ENCODE measurements at regions not wholly inside any gene's neighbourhood (a gene's known extent, or its start where the extent isn't known, plus 50 kb on each side); places are given as distances from the start of the nearest gene placed in this dataset.

DNA sequence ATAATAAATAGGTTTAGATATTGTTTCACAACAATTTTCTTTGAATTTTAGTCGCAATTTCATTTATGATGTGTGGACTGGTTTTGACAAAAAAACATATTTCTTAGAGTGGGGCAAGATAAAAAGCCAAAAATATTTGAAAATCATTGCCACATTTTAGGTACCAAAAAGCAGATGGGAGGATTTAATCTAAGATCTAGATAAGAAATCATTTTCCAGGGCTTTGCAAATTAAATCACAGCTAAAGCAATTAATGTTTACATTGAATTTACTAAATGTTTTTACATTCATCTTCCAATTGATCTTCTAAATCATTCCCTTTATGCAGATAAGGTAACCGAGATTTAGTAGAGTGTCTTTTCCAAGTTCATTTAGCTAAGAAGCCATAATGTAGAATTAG lies 1386.0 kb upstream of the TENM4 start:
- no peak for TF ChIP-seq CTCF (IDR thresholded peaks at IDR 0.05; ENCODE audit: insufficient read depth, low read length, severe bottlenecking)

DNA sequence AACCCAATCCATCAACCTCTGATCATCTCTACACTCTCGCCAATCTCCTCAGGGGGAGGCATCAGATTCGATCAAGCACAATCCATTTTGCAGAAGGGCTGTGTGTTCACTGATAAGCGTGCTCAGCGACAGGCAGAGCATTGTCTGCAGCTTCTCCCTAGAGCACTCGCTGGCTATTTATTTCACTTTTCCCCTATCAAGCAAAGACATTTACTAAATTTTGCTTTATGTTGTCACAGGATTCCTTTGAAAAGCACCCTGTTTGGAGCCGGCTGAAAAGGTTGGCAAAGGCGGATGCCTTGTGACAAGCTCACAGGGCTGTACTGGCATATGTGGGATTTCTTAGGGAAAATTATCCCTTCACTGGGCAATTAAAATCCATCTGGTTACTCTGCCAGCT lies 1381.5 kb upstream of the TENM4 start:
- Histone ChIP-seq H3K4me3 (ENCODE audit: low read depth, low read length) (no peak overlapping the region), H3K36me3 (ENCODE audit: control insufficient read depth, insufficient read depth, low read length) (no peaks in the 10 kb centered on the region), H3K27me3 (ENCODE audit: control insufficient read depth, insufficient read depth, low read length) (no peaks in the 10 kb centered on the region)
- FAIRE-seq (no peak), DNase-seq (ENCODE audit: low read depth) (no peak)
- TF ChIP-seq CTCF (IDR thresholded peaks at IDR 0.05; ENCODE audit: insufficient read depth, low read length, severe bottlenecking), result no peak

More for the DNA sequence above, 1386.0 kb upstream of the TENM4 start:
- Histone ChIP-seq H3K4me3 (ENCODE audit: low read depth, low read length) (no peak overlapping the region), H3K36me3 (ENCODE audit: control insufficient read depth, insufficient read depth, low read length) (no peaks in the 10 kb centered on the region), H3K27me3 (ENCODE audit: control insufficient read depth, insufficient read depth, low read length) (no peaks in the 10 kb centered on the region)
- DNase-seq (ENCODE audit: low read depth), result no peak
- no peak for FAIRE-seq

DNA sequence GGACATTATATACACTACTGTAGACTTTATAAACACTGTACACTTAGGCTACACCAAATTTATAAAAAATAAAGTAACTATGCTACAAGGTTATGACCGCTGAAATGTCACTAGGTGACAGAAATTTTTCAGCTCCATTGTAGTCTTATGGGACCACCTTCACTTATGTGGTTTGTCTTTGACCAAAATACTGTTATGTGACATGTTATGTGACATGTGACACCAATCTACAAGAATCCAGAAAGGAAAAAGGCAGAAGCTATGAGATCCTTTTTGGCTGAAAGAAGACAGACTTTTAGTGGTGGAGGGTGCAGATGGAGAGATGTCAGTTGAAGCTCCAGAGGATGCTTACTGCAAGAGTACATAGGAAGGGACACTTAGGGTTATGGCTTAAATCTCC lies 1378.4 kb upstream of the TENM4 start:
- no peaks in the 10 kb centered on the region for H3K27me3 ChIP-seq (ENCODE audit: control insufficient read depth, insufficient read depth, low read length)
- FAIRE-seq (no peak), DNase-seq (ENCODE audit: low read depth) (no peak)
- TF ChIP-seq CTCF (IDR thresholded peaks at IDR 0.05; ENCODE audit: insufficient read depth, low read length, severe bottlenecking), result no peak
- H3K36me3 ChIP-seq (ENCODE audit: control insufficient read depth, insufficient read depth, low read length), result no peaks in the 10 kb centered on the region
- H3K4me3 ChIP-seq (ENCODE audit: low read depth, low read length), result no peak overlapping the region

GRCh38 chr11:80816966-80817365 lies 1376.1 kb upstream of the TENM4 start:
- DNase-seq (ENCODE audit: low read depth), result no peak
- FAIRE-seq, result no peak
- H3K36me3 ChIP-seq (ENCODE audit: control insufficient read depth, insufficient read depth, low read length), result no peaks in the 10 kb centered on the region
- no peak for TF ChIP-seq CTCF (IDR thresholded peaks at IDR 0.05; ENCODE audit: insufficient read depth, low read length, severe bottlenecking)
- H3K4me3 ChIP-seq (ENCODE audit: low read depth, low read length), result no peak overlapping the region
- no peaks in the 10 kb centered on the region for H3K27me3 ChIP-seq (ENCODE audit: control insufficient read depth, insufficient read depth, low read length)

DNA sequence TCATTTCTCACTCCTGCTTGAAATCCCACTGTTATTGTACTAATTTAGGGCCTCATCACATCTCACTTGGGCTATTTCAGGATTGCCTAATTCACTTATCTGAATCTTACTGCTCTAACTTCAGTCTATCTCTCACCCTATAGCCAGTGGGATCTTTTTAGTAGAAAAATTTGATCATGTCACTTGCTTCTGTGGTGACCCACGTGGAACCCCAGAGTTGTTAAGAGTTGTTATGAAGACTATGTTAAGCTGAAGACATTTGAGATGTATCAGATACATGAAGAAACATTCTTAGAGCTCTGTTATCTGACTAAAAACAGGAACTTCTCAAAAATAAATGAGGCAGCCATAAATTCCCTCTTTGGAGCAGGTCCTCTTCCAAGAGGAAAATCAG lies 1375.6 kb upstream of the TENM4 start:
- TF ChIP-seq CTCF (IDR thresholded peaks at IDR 0.05; ENCODE audit: insufficient read depth, low read length, severe bottlenecking), result no peak
- Histone ChIP-seq H3K4me3 (ENCODE audit: low read depth, low read length) (no peak overlapping the region), H3K27me3 (ENCODE audit: control insufficient read depth, insufficient read depth, low read length) (no peaks in the 10 kb centered on the region), H3K36me3 (ENCODE audit: control insufficient read depth, insufficient read depth, low read length) (no peaks in the 10 kb centered on the region)
- DNase-seq (ENCODE audit: low read depth), result no peak
- FAIRE-seq, result no peak

- DNase-seq (ENCODE audit: low read depth) (peak; percentile 70), FAIRE-seq (no peak)
- H3K27me3 ChIP-seq (ENCODE audit: control insufficient read depth, insufficient read depth, low read length), result no peaks in the 10 kb centered on the region
- no peak overlapping the region for H3K4me3 ChIP-seq (ENCODE audit: low read depth, low read length)
- TF ChIP-seq CTCF (IDR thresholded peaks at IDR 0.05; ENCODE audit: insufficient read depth, low read length, severe bottlenecking), result no peak
- no peaks in the 10 kb centered on the region for H3K36me3 ChIP-seq (ENCODE audit: control insufficient read depth, insufficient read depth, low read length)
Observed at GRCh38 chr11:80815752-80816453, 1375.1 kb upstream of the TENM4 start.
